ENCODE measurements at regions not wholly inside any gene's neighbourhood (a gene's known extent, or its start where the extent isn't known, plus 50 kb on each side); places are given as distances from the start of the nearest gene placed in this dataset.

GRCh38 chr6:54053881-54054391 is 57.3 kb upstream of the MLIP start:
- H3K4me2 ChIP-seq, result no peak overlapping the region
- no peak overlapping the region for H3K9ac ChIP-seq
- no peaks in the 10 kb centered on the region for H3K27me3 ChIP-seq (ENCODE audit: insufficient read depth, low read depth)
- H4K20me1 ChIP-seq (ENCODE audit: insufficient read depth), result no peaks in the 10 kb centered on the region
- H3K27ac ChIP-seq, result no peak overlapping the region
- H3K79me2 ChIP-seq (ENCODE audit: insufficient read depth, low read depth), result no peaks in the 10 kb centered on the region
- TF ChIP-seq CTCF (conservative IDR thresholded peaks at IDR 0.05; ENCODE audit: low read depth, low read length), result no peak
- H3K4me3 ChIP-seq (IDR thresholded peaks at IDR 0.05; ENCODE audit: insufficient read depth, low read depth, low read length), result no peak overlapping the region
- H3K36me3 ChIP-seq (ENCODE audit: insufficient read depth), result no peaks in the 10 kb centered on the region
- H3K4me1 ChIP-seq (ENCODE audit: low read depth, poor library complexity, severe bottlenecking), result no peaks in the 10 kb centered on the region
- H2AFZ ChIP-seq (ENCODE audit: low read depth), result no peak overlapping the region

GRCh38 chr6:54056105-54056504 is 55.1 kb upstream of the MLIP start:
- no peak overlapping the region for H3K9ac ChIP-seq
- H3K4me1 ChIP-seq (ENCODE audit: low read depth, poor library complexity, severe bottlenecking), result no peaks in the 10 kb centered on the region
- H3K4me3 ChIP-seq (IDR thresholded peaks at IDR 0.05; ENCODE audit: insufficient read depth, low read depth, low read length), result no peak overlapping the region
- no peaks in the 10 kb centered on the region for H3K27me3 ChIP-seq (ENCODE audit: insufficient read depth, low read depth)
- H2AFZ ChIP-seq (ENCODE audit: low read depth), result no peak overlapping the region
- no peaks in the 10 kb centered on the region for H4K20me1 ChIP-seq (ENCODE audit: insufficient read depth)
- TF ChIP-seq CTCF (conservative IDR thresholded peaks at IDR 0.05; ENCODE audit: low read depth, low read length), result no peak
- H3K36me3 ChIP-seq (ENCODE audit: insufficient read depth), result no peaks in the 10 kb centered on the region
- H3K4me2 ChIP-seq, result no peak overlapping the region
- no peak overlapping the region for H3K27ac ChIP-seq
- no peaks in the 10 kb centered on the region for H3K79me2 ChIP-seq (ENCODE audit: insufficient read depth, low read depth)

DNA sequence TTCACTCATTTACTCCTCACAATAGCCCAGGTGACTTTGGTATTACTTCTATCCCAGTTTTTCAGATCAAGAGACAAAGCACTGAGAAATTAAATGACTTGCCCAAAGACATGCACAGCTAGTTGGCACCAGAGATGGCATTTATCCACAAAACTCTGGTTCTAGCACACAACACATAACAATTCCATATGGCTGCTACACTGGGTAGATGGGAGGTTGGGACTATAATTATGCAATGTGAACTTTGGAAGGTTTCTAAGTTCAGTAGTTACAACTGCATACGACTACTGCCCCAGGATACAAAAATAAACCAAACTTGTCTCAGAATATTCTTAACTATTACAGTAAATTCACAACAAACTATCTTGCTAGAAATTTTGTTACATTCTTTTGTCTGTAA is 54.2 kb upstream of the MLIP start:
- no peak for TF ChIP-seq CTCF (conservative IDR thresholded peaks at IDR 0.05; ENCODE audit: low read depth, low read length)
- no peak overlapping the region for H3K4me2 ChIP-seq

GRCh38 chr6:54058236-54058635 is 53.0 kb upstream of the MLIP start:
- Histone ChIP-seq H3K4me1 (ENCODE audit: low read depth, poor library complexity, severe bottlenecking) (no peaks in the 10 kb centered on the region), H4K20me1 (ENCODE audit: insufficient read depth) (no peaks in the 10 kb centered on the region), H3K27me3 (ENCODE audit: insufficient read depth, low read depth) (no peaks in the 10 kb centered on the region), H3K4me3 (IDR thresholded peaks at IDR 0.05; ENCODE audit: insufficient read depth, low read depth, low read length) (no peak overlapping the region), H2AFZ (ENCODE audit: low read depth) (no peak overlapping the region), H3K79me2 (ENCODE audit: insufficient read depth, low read depth) (no peaks in the 10 kb centered on the region), H3K4me2 (no peak overlapping the region), H3K9ac (no peak overlapping the region), H3K27ac (no peak overlapping the region), H3K36me3 (ENCODE audit: insufficient read depth) (no peaks in the 10 kb centered on the region)
- TF ChIP-seq CTCF (conservative IDR thresholded peaks at IDR 0.05; ENCODE audit: low read depth, low read length), result no peak

More for the DNA sequence above, 54.2 kb upstream of the MLIP start:
- Histone ChIP-seq H3K27me3 (ENCODE audit: insufficient read depth, low read depth) (no peaks in the 10 kb centered on the region), H3K9ac (no peak overlapping the region), H3K4me3 (IDR thresholded peaks at IDR 0.05; ENCODE audit: insufficient read depth, low read depth, low read length) (no peak overlapping the region), H2AFZ (ENCODE audit: low read depth) (no peak overlapping the region), H3K27ac (no peak overlapping the region), H4K20me1 (ENCODE audit: insufficient read depth) (no peaks in the 10 kb centered on the region), H3K36me3 (ENCODE audit: insufficient read depth) (no peaks in the 10 kb centered on the region), H3K4me1 (ENCODE audit: low read depth, poor library complexity, severe bottlenecking) (no peaks in the 10 kb centered on the region), H3K79me2 (ENCODE audit: insufficient read depth, low read depth) (no peaks in the 10 kb centered on the region)

All from KMS-11 (cell line).